Astrocyte of the hippocampus (primary cell): ENCODE measurements at regions not wholly inside any gene's neighbourhood (a gene's known extent, or its start where the extent isn't known, plus 50 kb on each side); places are given as distances from the start of the nearest gene placed in this dataset.
"Not testable (repeated sequence)": the region's sequence is repeated elsewhere in the genome, so short reads cannot be mapped to it uniquely, and the experiment has no call there.

Experiments used
- DNase-seq: peaks from one replicate; pipeline ENCODE4 v3.0.0; 2011; ENCODE audit warnings: low read depth, low spot score

- DNase-seq: no peak
These were observed 128.7 kb downstream of the CEP120 start for GRCh38 chr5:123294544-123294943.

- DNase-seq: no peak
These were observed 134.0 kb downstream of the CEP120 start for GRCh38 chr5:123289210-123289609.

GRCh38 chr5:123287881-123288280 is 135.3 kb downstream of the CEP120 start:
- DNase-seq: no peak

- no peak for DNase-seq
These were observed 136.3 kb downstream of the CEP120 start for GRCh38 chr5:123286891-123287290.

GRCh38 chr5:123285122-123286023 is 137.8 kb downstream of the CEP120 start:
- DNase-seq: peak; percentile 49

GRCh38 chr5:123283499-123283898 is 139.7 kb downstream of the CEP120 start:
- no peak for DNase-seq

- DNase-seq: peak; percentile 20
These were observed 140.2 kb downstream of the CEP120 start for GRCh38 chr5:123283031-123283430.

- DNase-seq: no peak
These were observed 140.8 kb downstream of the CEP120 start for GRCh38 chr5:123282444-123282843.

- DNase-seq: not testable (repeated sequence)
These were observed 142.3 kb downstream of the CEP120 start for GRCh38 chr5:123280854-123281253.

- no peak for DNase-seq
These were observed 144.1 kb downstream of the CEP120 start for GRCh38 chr5:123279136-123279535.

- DNase-seq: no peak
These were observed 144.9 kb downstream of the CEP120 start for GRCh38 chr5:123278284-123278683.

GRCh38 chr5:123273984-123274383 is 149.2 kb downstream of the CEP120 start:
- DNase-seq: no peak

- no peak for DNase-seq
These were observed 150.1 kb downstream of the CEP120 start for GRCh38 chr5:123273095-123273494.

- DNase-seq: no peak
These were observed 153.4 kb downstream of the CEP120 start for GRCh38 chr5:123269851-123270250.

- DNase-seq: no peak
These were observed 153.8 kb downstream of the CEP120 start for GRCh38 chr5:123269436-123269835.

GRCh38 chr5:123266365-123266764 is 156.8 kb downstream of the CEP120 start:
- no peak for DNase-seq

GRCh38 chr5:123265551-123265950 is 157.7 kb downstream of the CEP120 start:
- peak; percentile 43 for DNase-seq

GRCh38 chr5:123264394-123264793 is 158.8 kb downstream of the CEP120 start:
- DNase-seq: no peak

GRCh38 chr5:123263859-123264258 is 159.3 kb downstream of the CEP120 start:
- DNase-seq: no peak

GRCh38 chr5:123262216-123262823 is 160.9 kb downstream of the CEP120 start:
- no peak for DNase-seq

GRCh38 chr5:123261752-123262151 is 161.5 kb downstream of the CEP120 start:
- DNase-seq: no peak

GRCh38 chr5:123249446-123249845 is 160.4 kb downstream of the PRDM6 start:
- no peak for DNase-seq

GRCh38 chr5:123245689-123246088 is 156.6 kb downstream of the PRDM6 start:
- DNase-seq: no peak
